OCI-LY1 (cell line): ENCODE measurements at regions not wholly inside any gene's neighbourhood (a gene's known extent, or its start where the extent isn't known, plus 50 kb on each side); places are given as distances from the start of the nearest gene placed in this dataset.

Experiments used
- H2AFZ ChIP-seq: fragments of 200-600 bp; sonication (generic), shearing (Covaris generic); 2 replicates; pipeline ENCODE4 v1.6.0; 2014; ENCODE audit warnings: antibody characterized with exemption, mild to moderate bottlenecking, low read length
- H3F3A ChIP-seq: fragments of 200-600 bp; sonication (generic), shearing (Covaris generic); 2 replicates; pipeline ENCODE4 v1.6.0; 2014; ENCODE audit warnings: mild to moderate bottlenecking, antibody characterized with exemption, low read length, moderate library complexity; ENCODE audit not compliant: insufficient read depth
- H3K27ac ChIP-seq: fragments of 200-600 bp; sonication (generic); 2 replicates; pipeline ENCODE4 v1.5.1; 2014; ENCODE audit warnings: low read length, mixed run types, mild to moderate bottlenecking, low read depth; ENCODE audit not compliant: poor library complexity, severe bottlenecking
- H3K27me3 ChIP-seq: fragments of 200-600 bp; sonication (generic); 2 replicates; pipeline ENCODE4 v1.6.0; 2014; ENCODE audit warnings: antibody characterized with exemption, mild to moderate bottlenecking, low read length, moderate library complexity; ENCODE audit not compliant: insufficient read depth
- H3K36me3 ChIP-seq: fragments of 200-600 bp; sonication (generic); 2 replicates; pipeline ENCODE4 v1.6.1; 2014; ENCODE audit warnings: mild to moderate bottlenecking, antibody characterized with exemption, low read length, moderate library complexity, mixed read lengths; ENCODE audit not compliant: insufficient read depth
- H3K4me1 ChIP-seq: fragments of 200-600 bp; sonication (generic); 2 replicates; pipeline ENCODE4 v1.5.1; 2014; ENCODE audit warnings: mild to moderate bottlenecking, low read length, moderate library complexity; ENCODE audit not compliant: insufficient read depth, severe bottlenecking
- H3K4me2 ChIP-seq: fragments of 200-600 bp; sonication (generic), shearing (Covaris generic); 2 replicates; pipeline ENCODE4 v1.6.1; 2014; ENCODE audit warnings: low read length
- H3K4me3 ChIP-seq: fragments of 200-600 bp; sonication (generic); 2 replicates; pipeline ENCODE4 v1.5.1; 2014; ENCODE audit warnings: low read length, low read depth, mild to moderate bottlenecking, mixed read lengths; ENCODE audit not compliant: poor library complexity, severe bottlenecking
- H3K79me2 ChIP-seq: fragments of 200-600 bp; shearing (Covaris generic); 2 replicates; pipeline ENCODE4 v1.6.1; 2016; ENCODE audit warnings: mixed run types, low read length, mixed read lengths; ENCODE audit not compliant: insufficient read depth
- H3K9ac ChIP-seq: fragments of 200-600 bp; sonication (generic), shearing (Covaris generic); 2 replicates; pipeline ENCODE4 v1.6.1; 2014; ENCODE audit warnings: mild to moderate bottlenecking, low read length, mixed read lengths
- H3K9me2 ChIP-seq: fragments of 200-600 bp; sonication (generic), shearing (Covaris generic); 2 replicates; pipeline ENCODE4 v1.6.1; 2014; ENCODE audit warnings: low read depth, mild to moderate bottlenecking, low read length, mixed read lengths
- H3K9me3 ChIP-seq: fragments of 200-600 bp; shearing (Covaris generic); 2 replicates; pipeline ENCODE4 v1.6.1; 2014; ENCODE audit warnings: low read length, mixed read lengths
- H4K20me1 ChIP-seq: fragments of 200-600 bp; sonication (generic), shearing (Covaris generic); 2 replicates; pipeline ENCODE4 v1.6.0; 2016; ENCODE audit warnings: mild to moderate bottlenecking, low read length; ENCODE audit not compliant: insufficient read depth
- EZH2 ChIP-seq: fragments of 200-600 bp; sonication (generic), shearing (Covaris generic); IDR thresholded peaks from 2 replicates; pipeline ENCODE4 v1.8.0; 2017; ENCODE audit warnings: borderline replicate concordance, mixed run types, mild to moderate bottlenecking, antibody characterized with exemption, low read length, moderate library complexity, mixed read lengths
- TF ChIP-seq, protein P1 (sequence below): fragments of 200-600 bp; sonication (generic), shearing (Covaris generic); IDR thresholded peaks from 2 replicates; pipeline ENCODE4 v1.5.1; 2017; ENCODE audit warnings: mild to moderate bottlenecking, antibody characterized with exemption, low read length, moderate library complexity, mixed read lengths

DNA sequence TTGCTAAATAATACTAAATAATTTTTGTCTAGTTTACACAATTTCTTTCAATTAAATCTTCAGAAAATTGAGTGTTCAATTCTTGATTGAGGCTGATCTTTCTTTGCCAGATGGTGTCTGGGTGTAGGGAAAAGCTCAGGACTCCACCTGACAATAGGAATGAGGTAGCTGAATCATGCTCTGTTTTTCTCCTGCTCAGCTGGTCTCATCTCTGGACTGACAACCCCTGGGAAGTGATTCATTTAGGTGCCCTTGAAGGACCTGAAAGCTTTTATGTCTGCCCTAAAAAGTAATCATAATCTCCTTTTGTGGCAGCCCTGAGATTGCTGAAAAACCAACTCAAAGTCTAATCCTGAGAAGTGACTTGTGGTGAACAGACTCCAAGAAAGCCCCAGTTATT is 255.4 kb downstream of the ETNK1 start:
- no peak overlapping the region for H3K27ac ChIP-seq
- H3K9me2 ChIP-seq: no peaks in the 10 kb centered on the region
- no peaks in the 10 kb centered on the region for H3K9me3 ChIP-seq
- no peak overlapping the region for H2AFZ ChIP-seq
- H3K4me3 ChIP-seq: no peak overlapping the region
- no peak overlapping the region for H3K4me2 ChIP-seq
- H3K27me3 ChIP-seq: no peaks in the 10 kb centered on the region
- H3K4me1 ChIP-seq: no peaks in the 10 kb centered on the region
- no peaks in the 10 kb centered on the region for H3F3A ChIP-seq
- H3K9ac ChIP-seq: no peak overlapping the region
- H3K36me3 ChIP-seq: no peaks in the 10 kb centered on the region
- no peaks in the 10 kb centered on the region for H4K20me1 ChIP-seq
- no peak for TF ChIP-seq EZH2
- TF ChIP-seq, protein P1, sequence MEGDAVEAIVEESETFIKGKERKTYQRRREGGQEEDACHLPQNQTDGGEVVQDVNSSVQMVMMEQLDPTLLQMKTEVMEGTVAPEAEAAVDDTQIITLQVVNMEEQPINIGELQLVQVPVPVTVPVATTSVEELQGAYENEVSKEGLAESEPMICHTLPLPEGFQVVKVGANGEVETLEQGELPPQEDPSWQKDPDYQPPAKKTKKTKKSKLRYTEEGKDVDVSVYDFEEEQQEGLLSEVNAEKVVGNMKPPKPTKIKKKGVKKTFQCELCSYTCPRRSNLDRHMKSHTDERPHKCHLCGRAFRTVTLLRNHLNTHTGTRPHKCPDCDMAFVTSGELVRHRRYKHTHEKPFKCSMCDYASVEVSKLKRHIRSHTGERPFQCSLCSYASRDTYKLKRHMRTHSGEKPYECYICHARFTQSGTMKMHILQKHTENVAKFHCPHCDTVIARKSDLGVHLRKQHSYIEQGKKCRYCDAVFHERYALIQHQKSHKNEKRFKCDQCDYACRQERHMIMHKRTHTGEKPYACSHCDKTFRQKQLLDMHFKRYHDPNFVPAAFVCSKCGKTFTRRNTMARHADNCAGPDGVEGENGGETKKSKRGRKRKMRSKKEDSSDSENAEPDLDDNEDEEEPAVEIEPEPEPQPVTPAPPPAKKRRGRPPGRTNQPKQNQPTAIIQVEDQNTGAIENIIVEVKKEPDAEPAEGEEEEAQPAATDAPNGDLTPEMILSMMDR: no peak
- H3K79me2 ChIP-seq: no peaks in the 10 kb centered on the region

DNA sequence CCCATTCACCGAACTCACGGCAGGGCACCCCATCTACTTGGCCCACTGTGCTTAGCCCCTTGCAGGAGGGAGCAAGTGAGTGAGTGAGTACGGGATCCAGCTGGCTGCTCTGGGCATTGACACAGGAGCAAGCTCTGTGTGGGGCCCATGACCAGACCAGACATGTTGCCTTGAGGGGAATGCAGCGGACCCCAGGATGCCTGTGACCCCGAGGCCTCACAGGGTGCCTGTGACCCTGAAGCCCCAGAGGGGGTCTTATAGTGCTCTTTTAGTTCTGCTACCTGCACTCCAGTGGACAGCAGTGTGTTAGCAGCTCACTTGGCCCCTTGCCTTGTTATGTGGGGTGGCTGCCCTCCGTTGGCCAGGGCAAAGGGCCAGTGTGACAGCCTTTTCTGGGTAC is 255.8 kb downstream of the ETNK1 start:
- TF ChIP-seq, protein P1: no peak
- TF ChIP-seq EZH2: no peak
- no peaks in the 10 kb centered on the region for H4K20me1 ChIP-seq
- no peak overlapping the region for H3K4me3 ChIP-seq
- H3K4me2 ChIP-seq: no peak overlapping the region
- no peak overlapping the region for H2AFZ ChIP-seq
- no peaks in the 10 kb centered on the region for H3K4me1 ChIP-seq
- no peak overlapping the region for H3K9ac ChIP-seq
- no peaks in the 10 kb centered on the region for H3K9me2 ChIP-seq
- H3F3A ChIP-seq: no peaks in the 10 kb centered on the region
- no peaks in the 10 kb centered on the region for H3K9me3 ChIP-seq
- H3K27me3 ChIP-seq: no peaks in the 10 kb centered on the region
- H3K27ac ChIP-seq: no peak overlapping the region
- no peaks in the 10 kb centered on the region for H3K79me2 ChIP-seq
- H3K36me3 ChIP-seq: no peaks in the 10 kb centered on the region

DNA sequence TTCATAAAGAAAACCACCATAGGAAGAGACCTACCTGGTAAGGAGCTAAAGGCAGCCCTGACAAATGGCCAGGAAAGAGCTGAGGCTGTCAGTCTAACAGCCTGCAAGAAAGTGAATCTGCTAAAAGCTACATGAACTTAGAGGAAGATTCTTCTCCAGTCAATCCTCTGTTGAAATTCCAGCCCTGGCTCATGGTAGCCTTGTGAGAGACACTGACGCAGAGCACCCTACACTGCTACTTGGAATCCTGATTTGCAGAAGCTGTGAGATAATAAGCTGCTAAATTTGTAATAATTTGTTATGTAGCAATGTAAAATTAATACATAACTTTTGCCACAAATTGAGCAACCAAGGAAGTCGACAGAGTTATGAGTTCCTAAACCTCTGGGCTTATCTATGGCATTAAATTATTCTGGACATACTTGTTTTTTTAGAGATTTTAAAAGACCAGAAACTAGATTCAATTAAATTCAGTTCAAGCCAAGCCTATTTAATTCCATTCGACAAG is 257.0 kb downstream of the ETNK1 start:
- H3K36me3 ChIP-seq: no peaks in the 10 kb centered on the region
- H3K27me3 ChIP-seq: no peaks in the 10 kb centered on the region
- H3K9me3 ChIP-seq: no peaks in the 10 kb centered on the region
- no peaks in the 10 kb centered on the region for H4K20me1 ChIP-seq
- no peaks in the 10 kb centered on the region for H3K9me2 ChIP-seq
- H3K27ac ChIP-seq: no peak overlapping the region
- TF ChIP-seq, protein P1: no peak
- TF ChIP-seq EZH2: no peak
- H3F3A ChIP-seq: no peaks in the 10 kb centered on the region
- H3K4me3 ChIP-seq: no peak overlapping the region
- H3K4me2 ChIP-seq: no peak overlapping the region
- H3K79me2 ChIP-seq: no peaks in the 10 kb centered on the region
- H2AFZ ChIP-seq: no peak overlapping the region
- H3K9ac ChIP-seq: no peak overlapping the region
- no peaks in the 10 kb centered on the region for H3K4me1 ChIP-seq
